ENCODE measurements at regions not wholly inside any gene's neighbourhood (a gene's known extent, or its start where the extent isn't known, plus 50 kb on each side); places are given as distances from the start of the nearest gene placed in this dataset.

- POLR2A ChIA-PET: no interaction called here
- no peaks in the 10 kb centered on the region for H3K36me3 ChIP-seq (ENCODE audit: control insufficient read depth in 2 of 3, insufficient read depth in 3 of 3, low read length in 3 of 3)
Observed at GRCh38 chr2:239874636-239875356, 150.3 kb downstream of the NDUFA10 start.

GRCh38 chr2:239873656-239874635 is 151.2 kb downstream of the NDUFA10 start:
- Mint-ChIP-seq H3K36me3 (no peaks in the 10 kb centered on the region), H3K4me1 (peaks cover 0 to 7% (median 0%) of the 10 kb centered on the region in 7 donors), H3K27me3 (peaks cover 0 to 20% (median 6%) of the 10 kb centered on the region in 5 donors), H3K4me3 (no peak overlapping the region), H3K9me3 (no peaks in the 10 kb centered on the region), H3K27ac (no peak overlapping the region)
- intact Hi-C loops (cut with micrococcal nuclease): no loop called here
- Histone ChIP-seq H3K4me3 (ENCODE audit: low read length) (no peak overlapping the region), H3K36me3 (ENCODE audit: control insufficient read depth in 2 of 3, insufficient read depth in 3 of 3, low read length in 3 of 3) (no peaks in the 10 kb centered on the region), H3K27ac (ENCODE audit: low read depth, low read length) (no peak overlapping the region), H3K27me3 (ENCODE audit: control insufficient read depth in 2 of 2, insufficient read depth in 2 of 2, low read length in 2 of 2) (peaks cover 0 to 2% of the 10 kb centered on the region in 2 donors), H3K9me3 (ENCODE audit: control insufficient read depth in 2 of 3, low read length in 3 of 3) (no peaks in the 10 kb centered on the region), H3K4me1 (ENCODE audit: control insufficient read depth in 2 of 2, insufficient read depth in 2 of 2, low read length in 2 of 2) (no peaks in the 10 kb centered on the region)
- DNase-seq (no peak), ATAC-seq (no peak)
- CTCF ChIA-PET: interaction anchor here (1.0 kb wide), 1 partner anchor 9 kb away, joined by 3 read pairs; no protein-coding TSS in a partner anchor
- POLR2A ChIA-PET: no interaction called here

More at GRCh38 chr2:239874636-239875356, 150.3 kb downstream of the NDUFA10 start:
- CTCF ChIA-PET: interaction anchor here (1.0 kb wide), 1 partner anchor 8 kb away, joined by 3 read pairs; no protein-coding TSS in a partner anchor
- Mint-ChIP-seq H3K27me3 (peaks cover 0 to 20% (median 6%) of the 10 kb centered on the region in 5 donors), H3K36me3 (no peaks in the 10 kb centered on the region), H3K27ac (no peak overlapping the region), H3K4me1 (peaks cover 0 to 7% (median 0%) of the 10 kb centered on the region in 7 donors), H3K9me3 (no peaks in the 10 kb centered on the region), H3K4me3 (no peak overlapping the region)
- no peak overlapping the region for H3K27ac ChIP-seq (ENCODE audit: low read depth, low read length)
- H3K9me3 ChIP-seq (ENCODE audit: control insufficient read depth in 2 of 3, low read length in 3 of 3): no peaks in the 10 kb centered on the region
- H3K4me3 ChIP-seq (ENCODE audit: low read length): no peak overlapping the region
- intact Hi-C loops (cut with micrococcal nuclease): no loop called here
- no peaks in the 10 kb centered on the region for H3K4me1 ChIP-seq (ENCODE audit: control insufficient read depth in 2 of 2, insufficient read depth in 2 of 2, low read length in 2 of 2)
- peaks cover 0 to 2% of the 10 kb centered on the region in 2 donors for H3K27me3 ChIP-seq (ENCODE audit: control insufficient read depth in 2 of 2, insufficient read depth in 2 of 2, low read length in 2 of 2)
- no peak for ATAC-seq
- DNase-seq: no peak

- Mint-ChIP-seq H3K27me3 (peaks cover 0 to 15% (median 6%) of the 10 kb centered on the region in 5 donors), H3K9me3 (no peaks in the 10 kb centered on the region), H3K27ac (no peak overlapping the region), H3K4me3 (no peak overlapping the region), H3K36me3 (no peaks in the 10 kb centered on the region), H3K4me1 (peaks cover 0 to 7% (median 0%) of the 10 kb centered on the region in 7 donors)
- Histone ChIP-seq H3K36me3 (ENCODE audit: control insufficient read depth in 2 of 3, insufficient read depth in 3 of 3, low read length in 3 of 3) (no peaks in the 10 kb centered on the region), H3K4me3 (ENCODE audit: low read length) (no peak overlapping the region), H3K27ac (ENCODE audit: low read depth, low read length) (no peak overlapping the region), H3K9me3 (ENCODE audit: control insufficient read depth in 2 of 3, low read length in 3 of 3) (no peaks in the 10 kb centered on the region), H3K27me3 (ENCODE audit: control insufficient read depth in 2 of 2, insufficient read depth in 2 of 2, low read length in 2 of 2) (no peaks in the 10 kb centered on the region), H3K4me1 (ENCODE audit: control insufficient read depth in 2 of 2, insufficient read depth in 2 of 2, low read length in 2 of 2) (no peaks in the 10 kb centered on the region)
- intact Hi-C loops (cut with micrococcal nuclease): no loop called here
- ATAC-seq: no peak
- POLR2A ChIA-PET: no interaction called here
- CTCF ChIA-PET: no interaction called here
- peak in 1 of 9 donors; percentile 18 for DNase-seq
Observed at GRCh38 chr2:239871481-239872435, 153.4 kb downstream of the NDUFA10 start.

- ATAC-seq: no peak
- no peak for DNase-seq
- intact Hi-C loops (cut with micrococcal nuclease): no loop called here
- Mint-ChIP-seq H3K27me3 (peaks cover 0 to 10% (median 6%) of the 10 kb centered on the region in 5 donors), H3K4me3 (no peak overlapping the region), H3K27ac (no peak overlapping the region), H3K9me3 (no peaks in the 10 kb centered on the region), H3K4me1 (peaks cover 0 to 7% (median 0%) of the 10 kb centered on the region in 7 donors), H3K36me3 (no peaks in the 10 kb centered on the region)
- Histone ChIP-seq H3K27ac (ENCODE audit: low read depth, low read length) (no peak overlapping the region), H3K27me3 (ENCODE audit: control insufficient read depth in 2 of 2, insufficient read depth in 2 of 2, low read length in 2 of 2) (no peaks in the 10 kb centered on the region), H3K9me3 (ENCODE audit: control insufficient read depth in 2 of 3, low read length in 3 of 3) (no peaks in the 10 kb centered on the region), H3K36me3 (ENCODE audit: control insufficient read depth in 2 of 3, insufficient read depth in 3 of 3, low read length in 3 of 3) (no peaks in the 10 kb centered on the region), H3K4me3 (ENCODE audit: low read length) (no peak overlapping the region), H3K4me1 (ENCODE audit: control insufficient read depth in 2 of 2, insufficient read depth in 2 of 2, low read length in 2 of 2) (no peaks in the 10 kb centered on the region)
- CTCF ChIA-PET: no interaction called here
- POLR2A ChIA-PET: no interaction called here
Observed at GRCh38 chr2:239870863-239871262, 154.3 kb downstream of the NDUFA10 start.

GRCh38 chr2:239870276-239870675 is 154.9 kb downstream of the NDUFA10 start:
- H3K4me3 ChIP-seq (ENCODE audit: low read length): no peak overlapping the region
- POLR2A ChIA-PET: no interaction called here
- DNase-seq (no peak), ATAC-seq (no peak)
- H3K4me3 Mint-ChIP-seq: no peak overlapping the region
- CTCF ChIA-PET: no interaction called here
- no peaks in the 10 kb centered on the region for H3K27me3 ChIP-seq (ENCODE audit: control insufficient read depth in 2 of 2, insufficient read depth in 2 of 2, low read length in 2 of 2)
- intact Hi-C loops (cut with micrococcal nuclease): no loop called here
- H3K9me3 Mint-ChIP-seq: no peaks in the 10 kb centered on the region
- H3K4me1 ChIP-seq (ENCODE audit: control insufficient read depth in 2 of 2, insufficient read depth in 2 of 2, low read length in 2 of 2): no peaks in the 10 kb centered on the region
- no peak overlapping the region for H3K27ac ChIP-seq (ENCODE audit: low read depth, low read length)
- no peak overlapping the region for H3K27ac Mint-ChIP-seq
- H3K36me3 ChIP-seq (ENCODE audit: control insufficient read depth in 2 of 3, insufficient read depth in 3 of 3, low read length in 3 of 3): no peaks in the 10 kb centered on the region
- H3K4me1 Mint-ChIP-seq: peaks cover 0 to 7% (median 0%) of the 10 kb centered on the region in 7 donors
- no peaks in the 10 kb centered on the region for H3K9me3 ChIP-seq (ENCODE audit: control insufficient read depth in 2 of 3, low read length in 3 of 3)
- H3K27me3 Mint-ChIP-seq: peaks cover 0 to 7% (median 5%) of the 10 kb centered on the region in 5 donors
- no peaks in the 10 kb centered on the region for H3K36me3 Mint-ChIP-seq
